Choroid plexus epithelial cell (primary cell): ENCODE measurements at regions not wholly inside any gene's neighbourhood (a gene's known extent, or its start where the extent isn't known, plus 50 kb on each side); places are given as distances from the start of the nearest gene placed in this dataset.
"Not testable (repeated sequence)": the region's sequence is repeated elsewhere in the genome, so short reads cannot be mapped to it uniquely, and the experiment has no call there.

ENCODE experiments used
- DNase-seq: peaks from one replicate; pipeline ENCODE4 v3.0.0-alpha.2; 2010; ENCODE audit warnings: low read depth
- H3K4me3 ChIP-seq: 2 replicates; pipeline ENCODE4 v1.5.1; 2011; ENCODE audit warnings: low read depth, mild to moderate bottlenecking, control low read depth, low read length, moderate library complexity
- CTCF ChIP-seq: conservative IDR thresholded peaks from 2 replicates; pipeline ENCODE4 v1.5.1; 2011; ENCODE audit warnings: low read depth, mild to moderate bottlenecking, control low read depth, inconsistent platforms, low read length, moderate library complexity

GRCh38 chr3:20622304-20622703 is 436.3 kb upstream of the SGO1 start:
- no peak for DNase-seq
- TF ChIP-seq CTCF = no peak
- H3K4me3 ChIP-seq = no peak overlapping the region

DNA sequence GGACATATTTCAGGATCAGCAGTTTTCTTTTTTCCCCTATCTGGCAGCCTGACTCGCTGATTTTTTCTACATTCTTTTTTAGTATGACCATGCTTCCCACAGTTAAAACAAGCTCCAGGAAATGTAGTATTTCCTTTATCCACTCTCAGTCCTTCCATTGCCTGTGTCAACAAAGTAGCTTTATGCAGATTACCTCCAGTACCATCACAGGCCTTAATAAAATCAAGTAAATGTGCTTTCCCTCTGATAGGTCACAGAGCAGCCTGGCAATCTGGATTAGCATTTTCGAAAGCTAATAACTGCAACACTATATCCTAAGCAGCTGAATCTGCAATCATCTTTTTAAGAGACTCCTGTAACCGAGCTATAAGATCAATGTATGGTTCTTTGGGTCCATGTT is 432.6 kb upstream of the SGO1 start:
- not testable (repeated sequence) for H3K4me3 ChIP-seq, DNase-seq

- DNase-seq, H3K4me3 ChIP-seq: not testable (repeated sequence)
These were observed 432.2 kb upstream of the SGO1 start for GRCh38 chr3:20618181-20618580.

GRCh38 chr3:20615982-20616381 is 430.0 kb upstream of the SGO1 start:
- DNase-seq, H3K4me3 ChIP-seq: not testable (repeated sequence)

DNA sequence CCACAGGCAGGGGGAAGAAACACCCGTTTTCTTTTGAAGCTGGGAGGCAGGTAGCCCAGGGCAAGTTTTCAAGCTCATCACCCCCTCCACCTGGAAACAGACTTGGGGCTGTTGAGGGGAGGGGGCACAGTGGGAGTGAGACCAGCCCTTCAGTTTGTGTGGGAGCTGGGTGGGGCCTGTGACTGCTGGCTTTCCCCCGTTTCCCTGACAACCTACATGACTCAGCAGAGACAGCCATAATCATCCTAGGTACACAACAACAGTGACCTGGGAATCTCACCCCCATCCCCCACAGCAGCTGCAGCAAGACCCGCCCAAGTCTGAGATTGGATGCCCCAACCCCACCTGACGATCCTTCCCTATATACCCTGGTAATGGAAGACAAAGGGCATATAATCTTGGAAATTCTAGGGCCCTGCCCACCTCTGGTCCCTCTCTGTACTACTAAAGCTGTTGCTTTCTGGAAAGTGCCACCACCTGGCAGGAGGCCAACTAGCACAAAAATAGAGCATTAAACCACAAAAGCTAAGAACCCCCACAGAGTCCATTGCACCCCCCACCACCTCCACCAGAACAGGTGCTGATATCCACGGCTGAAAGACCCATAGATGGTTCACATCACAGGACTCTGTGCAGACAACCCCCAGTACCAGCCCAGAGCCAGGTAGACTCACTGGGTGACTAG is 422.2 kb upstream of the SGO1 start:
- DNase-seq = no peak
- TF ChIP-seq CTCF = no peak
- H3K4me3 ChIP-seq = no peak overlapping the region

GRCh38 chr3:20604659-20605058 is 418.7 kb upstream of the SGO1 start:
- no peak for TF ChIP-seq CTCF
- DNase-seq = no peak
- no peak overlapping the region for H3K4me3 ChIP-seq

DNA sequence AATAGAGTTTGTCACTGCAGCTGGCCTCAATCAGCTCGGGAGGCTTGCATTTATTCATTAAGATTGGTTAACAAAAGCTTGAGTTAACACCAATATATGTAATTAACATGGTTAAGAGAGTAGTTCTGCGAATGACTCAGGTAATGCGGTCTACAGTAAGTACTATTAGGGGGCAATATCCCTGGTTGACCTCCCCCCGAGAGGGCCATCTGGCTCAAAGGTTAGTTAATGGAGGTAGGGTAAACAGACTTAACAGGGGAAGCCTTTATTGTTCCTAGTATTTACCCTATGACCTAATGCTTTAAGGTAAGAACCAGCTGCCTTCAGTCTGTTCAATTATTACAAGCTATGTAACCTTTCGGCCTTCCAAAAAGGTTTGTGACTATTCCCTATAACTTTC is 403.3 kb upstream of the SGO1 start:
- no peak for TF ChIP-seq CTCF
- no peak for DNase-seq

GRCh38 chr3:20588781-20589180 is 402.8 kb upstream of the SGO1 start:
- DNase-seq = no peak
- no peak overlapping the region for H3K4me3 ChIP-seq
- no peak for TF ChIP-seq CTCF

More for the DNA sequence above, 403.3 kb upstream of the SGO1 start:
- H3K4me3 ChIP-seq = no peak overlapping the region

DNA sequence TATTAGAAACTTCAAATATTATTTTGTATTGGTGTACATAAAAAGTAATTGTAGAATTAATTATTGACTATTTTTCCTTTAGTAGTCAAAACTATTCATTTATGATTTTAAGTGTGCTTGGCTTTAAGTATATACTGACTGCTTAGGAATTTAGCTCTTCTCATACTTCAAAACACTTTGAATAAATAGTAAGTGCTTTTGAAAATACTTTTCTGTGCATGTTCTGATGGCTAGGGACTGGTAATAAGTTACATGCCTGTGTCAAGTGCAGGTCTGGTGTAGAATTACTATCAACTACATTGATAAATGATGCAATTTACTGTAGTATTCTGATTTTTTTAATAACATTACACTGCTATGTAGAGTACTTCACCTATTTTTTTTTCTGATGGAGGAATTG is 397.6 kb upstream of the SGO1 start:
- no peak overlapping the region for H3K4me3 ChIP-seq
- no peak for TF ChIP-seq CTCF
- DNase-seq = no peak
